Heart right ventricle (tissue), 16 donors: ENCODE measurements at regions not wholly inside any gene's neighbourhood (a gene's known extent, or its start where the extent isn't known, plus 50 kb on each side); places are given as distances from the start of the nearest gene placed in this dataset.

Experiments
- ATAC-seq, 8 donors: fragments of 200-7000 bp; cut with Tn5 transposase; one replicate each; pipeline ENCODE4 v1.9.1; 2020; ENCODE audit warnings: mild to moderate bottlenecking in 8 of 8, moderate library complexity in 8 of 8, moderate number of reproducible peaks in 1 of 8
- DNase-seq, 2 donors: peaks; one replicate each; pipeline ENCODE4 v3.0.0-alpha.2; 2020
- H3K27ac ChIP-seq, 10 donors: fragments of 200-600 bp; sonication (generic) in 2 of 10; one replicate each; pipeline versions ENCODE4 v1.5.0 to v1.8.0; 2020 to 2022; ENCODE audit warnings: mild to moderate bottlenecking in 3 of 10
- H3K27me3 ChIP-seq, 7 donors: fragments of 200-600 bp; one replicate each; pipeline ENCODE4 v1.8.0; 2021 to 2022; ENCODE audit warnings: mild to moderate bottlenecking in 2 of 7
- H3K36me3 ChIP-seq, 9 donors: fragments of 200-600 bp; sonication (generic) in 1 of 9; one replicate each; pipeline versions ENCODE4 v1.5.0 to v1.8.0; 2020 to 2022; ENCODE audit warnings: mild to moderate bottlenecking in 2 of 9
- H3K4me1 ChIP-seq, 9 donors: fragments of 200-600 bp; sonication (generic) in 1 of 9; one replicate each; pipeline versions ENCODE4 v1.5.0 to v1.8.0; 2020 to 2022; ENCODE audit warnings: mild to moderate bottlenecking in 4 of 9
- H3K4me3 ChIP-seq, 10 donors: fragments of 200-600 bp; sonication (generic) in 2 of 10; one replicate each; pipeline versions ENCODE4 v1.5.0 to v1.8.0; 2020 to 2022; ENCODE audit warnings: mild to moderate bottlenecking in 7 of 10, moderate library complexity in 2 of 10
- H3K9me3 ChIP-seq, 11 donors: fragments of 200-600 bp in 10 of 11; sonication (generic) in 2 of 11; one replicate each; pipeline versions ENCODE4 v1.5.0 to v1.8.0; 2013 to 2022; ENCODE audit warnings: mild to moderate bottlenecking in 2 of 11, control low read depth in 1 of 11, moderate library complexity in 1 of 11
- CTCF ChIP-seq, 9 donors: fragments of 200-600 bp; sonication (generic) in 2 of 9; IDR thresholded peaks; one replicate each; pipeline versions ENCODE4 v1.5.0 to v1.8.0; 2021 to 2022; ENCODE audit warnings: antibody characterized with exemption in 9 of 9, mild to moderate bottlenecking in 5 of 9, moderate library complexity in 1 of 9
- WGBS, 2 donors: extraction: QIAGEN DNeasy Blood & Tissue Kit; methylation state at CpG; one replicate each; pipeline ENCODE4 v1.1.7; 2013; ENCODE audit warnings: inconsistent platforms in 1 of 2; 5-methylcytosine and 5-hydroxymethylcytosine counted together
- intact Hi-C, 10 donors: fragments of 100-400 bp; cut with DNase I; formaldehyde crosslinking; loops; one replicate each; pipeline versions ENCODE4 v1.11.1 to v1.14.2; 2022
- donor health status: Arrhythmogenic right ventricular cardiomyopathy.
- donor health status: ischemic (EF 13 %, LVEDD 7.1; RV severe dilation, severe dysfunction).
- donor health status: healthy with polysubstance abuse.
- donor health status: DM: no; HTN: yes; CAD: no.
- donor health status: DM: no; HTN: no; CAD: no.
- donor health status: ischemic (EF 25% LVEDD 6.9; RV normal size, moderate dysfunction).
- donor health status: ischemic (EF 25% LVEDD 5.7; RV mildly dilated, moderate dysfunction).
- donor health status: healthy.
- donor health status: DM: yes; HTN: yes; CAD: no.
- donor health status: Ischemic cardiomyopathy.
- donor health status: ischemic (EF 35%, LVEDD 5.7; RV mildly dilated, moderate dysfunction).
- donor health status: nonischemic (EF 11% LVEDD 7.7; RV severe dilation, severe dysfunction).
- donor health status: DM: yes; HTN: yes; CAD: no.
- donor health status: PGD.
- donor health status: ischemic (EF 29% LVEDD 5.4; RV normal size, mild dysfunction).
- donor health status: nonischemic (EF 23%, LVEDD 6.1; RV moderate dilation, normal function).

- H3K36me3 ChIP-seq = no peaks in the 10 kb centered on the region
- H3K9me3 ChIP-seq = peaks cover 0 to 5% (median 0%) of the 10 kb centered on the region in 11 donors
- ATAC-seq = no peak
- no peak overlapping the region for H3K27ac ChIP-seq
- H3K27me3 ChIP-seq = no peaks in the 10 kb centered on the region
- DNase-seq = no peak
- no peak for TF ChIP-seq CTCF (IDR thresholded peaks at IDR 0.05)
- H3K4me1 ChIP-seq = no peaks in the 10 kb centered on the region
- intact Hi-C loops = no loop called here
- WGBS, 2 donors = 77 to 78% methylated on average over 2 of the region's 2 CpGs
- H3K4me3 ChIP-seq = no peak overlapping the region
Measured at GRCh38 chr4:58491620-58492019, 1381.4 kb upstream of the IGFBP7 start.

GRCh38 chr4:58477950-58478349 is 1367.8 kb upstream of the IGFBP7 start:
- H3K36me3 ChIP-seq = no peaks in the 10 kb centered on the region
- WGBS, 2 donors = 79 to 87% methylated on average over 1 of the region's 1 CpG
- ATAC-seq (no peak), DNase-seq (no peak)
- H3K4me1 ChIP-seq = no peaks in the 10 kb centered on the region
- no peaks in the 10 kb centered on the region for H3K9me3 ChIP-seq
- intact Hi-C loops = no loop called here
- H3K27me3 ChIP-seq = no peaks in the 10 kb centered on the region
- no peak overlapping the region for H3K27ac ChIP-seq
- TF ChIP-seq CTCF (IDR thresholded peaks at IDR 0.05) = no peak
- no peak overlapping the region for H3K4me3 ChIP-seq

GRCh38 chr4:58477513-58477912 is 1367.3 kb upstream of the IGFBP7 start:
- Histone ChIP-seq H3K9me3 (no peaks in the 10 kb centered on the region), H3K4me1 (no peaks in the 10 kb centered on the region), H3K27ac (no peak overlapping the region), H3K27me3 (no peaks in the 10 kb centered on the region), H3K36me3 (no peaks in the 10 kb centered on the region), H3K4me3 (no peak overlapping the region)
- no peak for TF ChIP-seq CTCF (IDR thresholded peaks at IDR 0.05)
- no peak for DNase-seq
- intact Hi-C loops = no loop called here
- WGBS, 2 donors = 89 to 94% methylated on average over 3 of the region's 3 CpGs
- no peak for ATAC-seq

GRCh38 chr4:58475097-58475496 is 1364.9 kb upstream of the IGFBP7 start:
- ATAC-seq = no peak
- no peaks in the 10 kb centered on the region for H3K4me1 ChIP-seq
- TF ChIP-seq CTCF (IDR thresholded peaks at IDR 0.05) = no peak
- intact Hi-C loops = no loop called here
- H3K27me3 ChIP-seq = no peaks in the 10 kb centered on the region
- H3K4me3 ChIP-seq = no peak overlapping the region
- no peak for DNase-seq
- 70 to 92% methylated on average over 2 of the region's 2 CpGs for WGBS, 2 donors
- no peaks in the 10 kb centered on the region for H3K36me3 ChIP-seq
- no peak overlapping the region for H3K27ac ChIP-seq
- no peaks in the 10 kb centered on the region for H3K9me3 ChIP-seq

- Histone ChIP-seq H3K27me3 (no peaks in the 10 kb centered on the region), H3K36me3 (no peaks in the 10 kb centered on the region), H3K4me1 (no peaks in the 10 kb centered on the region), H3K27ac (no peak overlapping the region), H3K4me3 (no peak overlapping the region), H3K9me3 (peaks cover 0 to 40% (median 0%) of the 10 kb centered on the region in 11 donors)
- WGBS, 2 donors = 87 to 90% methylated on average over 13 of the region's 13 CpGs
- intact Hi-C loops = no loop called here
- no peak for TF ChIP-seq CTCF (IDR thresholded peaks at IDR 0.05)
- no peak for ATAC-seq
- no peak for DNase-seq
Measured at GRCh38 chr4:58465031-58465430, 1354.8 kb upstream of the IGFBP7 start.
